GM18520 (cell line): ENCODE measurements at regions not wholly inside any gene's neighbourhood (a gene's known extent, or its start where the extent isn't known, plus 50 kb on each side); places are given as distances from the start of the nearest gene placed in this dataset.
"Not testable (repeated sequence)": the region's sequence is repeated elsewhere in the genome, so short reads cannot be mapped to it uniquely, and the experiment has no call there.

ENCODE experiments used
- ATAC-seq: cut with Tn5 transposase; IDR thresholded peaks from one replicate; pipeline ENCODE4 v1.9.1; 2021; ENCODE audit not compliant: unreplicated experiment

DNA sequence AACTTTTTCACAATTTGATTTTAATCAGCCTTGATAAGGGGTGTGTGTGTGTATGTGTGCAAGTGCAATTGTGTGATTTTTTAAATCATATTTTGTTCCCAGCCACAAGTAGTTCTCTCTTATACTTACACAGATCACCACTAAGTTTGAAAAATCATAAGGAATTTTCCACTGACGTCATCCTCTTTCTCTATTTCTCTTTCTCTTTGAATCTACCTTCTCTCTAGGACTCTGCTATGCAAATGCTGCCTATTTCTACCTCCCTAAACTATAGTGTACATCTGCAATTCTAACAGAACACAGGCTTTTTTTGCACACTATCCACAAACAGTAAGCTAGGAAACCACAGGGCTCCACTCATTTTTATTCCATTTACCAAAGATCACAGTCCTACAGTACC lies 254.6 kb upstream of the CYLC2 start:
- ATAC-seq = peak; percentile 50

- no peak for ATAC-seq
These were observed 266.2 kb upstream of the CYLC2 start for GRCh38 chr9:102728946-102729345.

DNA sequence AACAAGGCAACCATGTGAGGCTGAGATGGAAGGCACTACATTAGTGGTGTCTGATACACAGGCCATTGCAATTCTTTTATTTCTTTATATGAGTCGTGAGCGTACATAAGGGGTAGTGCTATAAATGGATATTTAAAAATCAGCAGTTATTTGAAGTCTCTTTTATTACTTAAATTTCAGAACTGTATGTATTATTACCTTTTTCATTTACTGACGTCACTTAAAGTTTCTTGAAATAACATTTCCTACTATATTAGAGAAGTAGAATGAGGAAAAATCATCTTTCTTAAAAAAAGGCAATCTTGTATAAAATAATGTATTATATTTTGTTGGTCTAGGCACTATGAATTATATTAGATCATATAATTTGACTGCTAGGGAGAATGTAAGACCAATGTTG lies 280.9 kb upstream of the CYLC2 start:
- ATAC-seq = no peak

- ATAC-seq = not testable (repeated sequence)
These were observed 282.2 kb upstream of the CYLC2 start for GRCh38 chr9:102712910-102713309.

- ATAC-seq = no peak
These were observed 294.2 kb upstream of the CYLC2 start for GRCh38 chr9:102700936-102701335.

GRCh38 chr9:102669220-102669619 lies 325.9 kb upstream of the CYLC2 start:
- no peak for ATAC-seq

DNA sequence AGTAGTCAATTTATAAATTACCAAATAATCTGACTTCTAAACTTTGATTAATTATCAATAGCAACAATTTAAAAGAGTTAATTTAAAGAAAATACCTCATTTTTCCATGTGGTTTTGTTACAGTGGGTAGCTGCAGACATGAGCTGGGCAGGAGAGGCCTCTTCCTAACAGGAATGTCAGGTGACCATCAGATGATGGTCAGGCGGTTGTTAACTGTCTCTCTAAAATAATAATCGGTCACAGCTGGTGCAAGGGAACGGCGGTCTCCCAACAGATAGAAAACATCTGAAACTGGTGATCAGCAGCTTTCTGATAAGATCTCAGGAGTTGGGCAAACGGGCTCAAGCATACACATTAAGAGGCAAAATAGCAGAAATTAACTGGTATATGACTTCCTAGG lies 342.7 kb upstream of the CYLC2 start:
- ATAC-seq = no peak

DNA sequence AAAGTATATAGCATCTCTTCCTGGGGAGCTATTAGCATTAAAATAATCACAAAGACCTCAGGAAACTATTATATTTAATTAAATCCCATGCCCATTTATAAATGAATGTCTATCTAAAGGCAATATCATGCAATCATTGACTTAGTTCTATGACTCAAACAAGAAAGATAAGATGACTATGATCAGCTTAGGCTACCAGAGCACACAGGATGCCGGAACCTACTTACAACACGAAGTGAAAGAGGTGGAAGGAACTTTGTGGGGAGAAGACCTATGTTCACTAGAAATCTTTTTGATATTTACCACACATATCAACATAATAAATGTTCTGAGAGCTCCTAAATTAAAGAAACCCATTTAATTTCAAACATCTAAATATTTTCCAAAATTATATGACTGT lies 344.2 kb upstream of the CYLC2 start:
- ATAC-seq = no peak

- ATAC-seq = no peak
These were observed 352.5 kb upstream of the CYLC2 start for GRCh38 chr9:102642651-102643050.

DNA sequence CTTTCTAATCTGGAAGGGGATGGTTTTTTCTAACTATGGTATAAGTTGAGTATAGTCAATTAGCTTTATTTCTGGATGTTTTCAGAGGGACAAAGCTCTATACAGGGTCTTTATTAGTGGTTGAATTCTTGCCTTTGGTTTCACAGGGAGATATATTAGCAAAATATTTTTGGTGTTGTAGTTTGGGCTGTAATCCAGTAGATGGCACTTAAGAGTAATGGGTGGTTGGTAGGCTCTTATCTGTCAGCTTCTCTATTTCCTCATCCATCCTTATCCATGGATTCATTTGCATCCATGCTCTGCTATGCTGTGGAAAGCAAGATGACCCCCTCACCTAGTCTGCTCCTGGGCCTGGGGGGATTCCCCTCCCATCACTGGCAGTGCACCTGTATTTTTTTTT lies 363.6 kb upstream of the CYLC2 start:
- ATAC-seq = peak; percentile 48

- no peak for ATAC-seq
These were observed 385.7 kb upstream of the CYLC2 start for GRCh38 chr9:102609461-102609860.

DNA sequence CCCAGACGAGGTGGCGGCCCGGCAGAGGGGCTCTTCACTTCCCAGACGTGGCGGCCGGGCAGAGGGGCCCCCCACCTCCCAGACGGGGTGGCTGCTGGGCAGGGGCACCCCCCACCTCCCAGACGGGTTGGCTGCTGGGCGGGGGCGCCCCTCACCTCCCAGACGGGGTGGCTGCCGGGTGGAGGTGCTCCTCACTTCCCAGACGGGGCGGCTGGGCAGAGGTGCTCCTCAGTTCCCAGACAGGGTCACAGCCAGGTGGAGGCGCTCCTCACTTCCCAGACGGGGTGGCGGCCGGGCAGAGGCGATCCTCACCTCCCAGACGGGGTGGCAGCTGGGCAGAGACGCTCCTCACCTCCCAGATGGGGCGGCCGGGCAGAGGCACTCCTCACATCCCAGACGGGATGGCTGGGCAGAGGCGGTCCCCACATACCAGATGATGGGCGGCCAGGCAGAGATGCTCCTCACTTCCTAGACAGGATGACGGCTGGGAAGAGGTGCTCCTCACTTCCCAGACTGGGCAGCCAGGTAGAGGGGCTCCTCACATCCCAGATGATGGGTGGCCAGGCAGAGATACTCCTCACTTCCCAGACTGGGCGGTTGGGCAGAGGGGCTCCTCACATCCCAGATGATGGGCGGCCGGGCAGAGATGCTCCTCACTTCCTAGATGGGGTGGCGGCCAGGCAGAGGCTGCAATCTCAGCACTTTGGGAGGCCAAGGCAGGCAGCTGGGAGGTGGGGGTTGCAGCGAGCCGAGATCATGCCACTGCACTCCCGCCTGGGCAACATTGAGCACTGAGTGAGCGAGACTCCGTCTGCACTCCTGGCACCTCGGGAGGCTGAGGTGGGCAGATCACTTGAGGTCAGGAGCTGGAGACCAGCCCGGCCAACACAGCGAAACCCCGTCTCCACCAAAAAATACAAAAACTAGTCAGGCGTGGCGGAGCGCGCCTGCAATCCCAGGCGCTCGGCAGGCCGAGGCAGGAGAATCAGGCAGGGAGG lies 391.6 kb upstream of the CYLC2 start:
- ATAC-seq = not testable (repeated sequence)

DNA sequence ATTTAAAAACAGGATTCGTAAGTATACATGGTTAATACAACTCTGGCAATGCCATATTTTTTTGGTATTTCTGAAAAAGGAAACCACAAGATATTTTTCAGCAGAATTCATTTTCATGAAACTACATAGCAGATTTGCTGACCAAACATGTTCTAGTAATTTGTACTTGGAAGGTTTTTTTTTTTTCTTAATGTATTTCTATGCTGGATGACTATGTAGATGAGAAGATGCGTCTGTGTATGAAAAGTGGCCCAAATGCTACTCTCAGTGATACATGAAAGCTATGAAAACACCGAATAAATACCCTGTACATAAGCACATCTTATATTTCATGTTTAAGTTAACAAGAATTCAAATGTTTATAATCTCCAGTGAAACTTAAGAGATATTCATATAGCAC lies 400.9 kb upstream of the CYLC2 start:
- ATAC-seq = no peak

DNA sequence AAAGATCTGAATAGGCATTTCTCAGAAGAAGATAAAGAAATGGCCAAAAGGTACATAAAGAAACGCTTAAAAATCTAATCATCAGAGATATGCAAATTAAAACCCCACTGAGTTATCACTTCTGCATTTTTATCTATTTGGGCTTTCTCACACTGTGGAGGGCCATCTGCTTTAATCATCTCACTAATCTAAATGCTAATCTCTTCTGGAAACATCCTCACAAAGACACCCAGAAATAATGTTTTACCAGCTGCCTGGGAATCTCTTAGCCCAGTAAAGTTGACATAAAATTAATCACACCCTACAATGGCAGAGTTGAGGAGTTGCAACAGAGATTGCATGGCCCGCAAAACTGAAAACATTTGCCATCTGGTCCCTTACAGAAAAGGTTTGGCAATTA lies 407.9 kb upstream of the CYLC2 start:
- ATAC-seq = no peak

DNA sequence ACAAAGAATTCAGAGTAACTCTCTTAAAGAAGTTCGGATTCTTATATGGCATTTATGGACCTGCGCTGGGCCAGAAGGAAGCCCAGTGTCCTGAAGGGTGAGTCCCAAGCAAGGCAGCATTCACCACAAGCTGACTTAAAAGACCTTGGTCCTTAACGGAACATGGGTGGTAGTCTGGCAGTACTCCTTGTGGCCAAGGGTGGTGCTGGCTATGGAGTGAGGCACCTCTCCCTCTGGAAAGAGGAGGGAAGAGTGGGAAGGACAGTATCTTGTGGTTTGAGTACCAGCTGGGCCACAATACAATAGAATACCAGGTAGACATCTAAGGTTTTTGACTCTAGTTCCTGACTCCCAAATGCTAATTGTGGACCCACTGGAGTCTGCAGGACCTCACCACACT lies 425.7 kb upstream of the CYLC2 start:
- no peak for ATAC-seq

GRCh38 chr9:102551346-102551745 lies 443.8 kb upstream of the CYLC2 start:
- ATAC-seq = no peak

DNA sequence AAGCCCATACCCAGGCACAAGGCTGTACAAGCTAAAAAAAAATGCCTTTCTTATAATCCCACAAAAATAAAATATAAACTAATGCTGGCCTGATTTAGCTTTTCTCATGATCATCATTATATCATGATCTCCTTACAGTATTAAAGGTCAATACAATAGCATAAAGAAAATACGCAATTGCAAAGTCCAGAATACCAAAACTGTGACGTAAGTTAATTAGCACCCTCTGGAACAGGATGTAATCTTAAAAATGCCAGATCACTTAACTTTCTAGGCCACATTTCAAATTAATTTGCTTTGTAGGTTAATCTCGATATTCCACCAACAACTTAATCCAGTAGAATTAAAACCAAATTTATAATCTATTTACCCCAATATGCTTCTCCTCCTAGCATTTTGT lies 444.2 kb upstream of the CYLC2 start:
- ATAC-seq = no peak

GRCh38 chr9:102550266-102550665 lies 444.9 kb upstream of the CYLC2 start:
- no peak for ATAC-seq

DNA sequence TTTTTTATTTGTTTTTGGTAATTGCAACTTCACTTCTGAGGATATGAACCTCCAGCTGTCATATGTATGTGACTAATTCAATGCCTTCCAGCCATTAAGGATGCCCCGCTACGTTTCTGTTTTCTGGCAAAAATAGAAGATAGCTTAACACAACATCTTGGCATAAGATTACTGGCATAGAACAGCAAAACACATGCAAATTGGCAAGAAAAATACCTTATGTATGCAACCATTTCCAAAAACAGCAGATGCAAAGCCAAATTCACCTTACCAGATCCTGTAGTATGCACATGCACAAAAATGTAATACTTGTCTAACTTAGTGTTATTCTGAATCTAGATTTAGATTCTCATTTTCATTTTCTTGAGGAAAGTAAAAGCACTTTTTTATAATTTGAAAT lies 461.1 kb upstream of the CYLC2 start:
- ATAC-seq = no peak

- no peak for ATAC-seq
These were observed 473.9 kb upstream of the CYLC2 start for GRCh38 chr9:102521097-102521755.

- ATAC-seq = no peak
These were observed 475.7 kb upstream of the CYLC2 start for GRCh38 chr9:102519423-102519822.

GRCh38 chr9:102518324-102518723 lies 476.8 kb upstream of the CYLC2 start:
- ATAC-seq = no peak
